ENCODE measurements at regions not wholly inside any gene's neighbourhood (a gene's known extent, or its start where the extent isn't known, plus 50 kb on each side); places are given as distances from the start of the nearest gene placed in this dataset.

- Histone ChIP-seq H3K9me3 (ENCODE audit: low read length) (no peaks in the 10 kb centered on the region), H3K27me3 (ENCODE audit: insufficient read depth, low read length) (no peaks in the 10 kb centered on the region), H3K9ac (ENCODE audit: low read length) (no peak overlapping the region), H3K9me2 (ENCODE audit: low read depth, low read length) (no peaks in the 10 kb centered on the region), H3K36me3 (ENCODE audit: insufficient read depth, low read length) (no peaks in the 10 kb centered on the region), H3K79me2 (ENCODE audit: insufficient read depth, low read length) (no peaks in the 10 kb centered on the region), H3F3A (ENCODE audit: insufficient read depth, low read length) (no peaks in the 10 kb centered on the region), H4K20me1 (ENCODE audit: insufficient read depth, low read length) (no peaks in the 10 kb centered on the region), H2AFZ (ENCODE audit: low read length) (no peak overlapping the region), H3K4me2 (ENCODE audit: low read length) (no peak overlapping the region), H3K4me1 (ENCODE audit: insufficient read depth, low read length, severe bottlenecking) (no peaks in the 10 kb centered on the region), H3K4me3 (ENCODE audit: low read depth, low read length, poor library complexity, severe bottlenecking) (no peak overlapping the region), H3K27ac (ENCODE audit: low read depth, low read length, poor library complexity, severe bottlenecking) (no peak overlapping the region)
- TF ChIP-seq EZH2 (IDR thresholded peaks at IDR 0.05; ENCODE audit: borderline replicate concordance, low read length), result no peak
- TF ChIP-seq, protein P1, sequence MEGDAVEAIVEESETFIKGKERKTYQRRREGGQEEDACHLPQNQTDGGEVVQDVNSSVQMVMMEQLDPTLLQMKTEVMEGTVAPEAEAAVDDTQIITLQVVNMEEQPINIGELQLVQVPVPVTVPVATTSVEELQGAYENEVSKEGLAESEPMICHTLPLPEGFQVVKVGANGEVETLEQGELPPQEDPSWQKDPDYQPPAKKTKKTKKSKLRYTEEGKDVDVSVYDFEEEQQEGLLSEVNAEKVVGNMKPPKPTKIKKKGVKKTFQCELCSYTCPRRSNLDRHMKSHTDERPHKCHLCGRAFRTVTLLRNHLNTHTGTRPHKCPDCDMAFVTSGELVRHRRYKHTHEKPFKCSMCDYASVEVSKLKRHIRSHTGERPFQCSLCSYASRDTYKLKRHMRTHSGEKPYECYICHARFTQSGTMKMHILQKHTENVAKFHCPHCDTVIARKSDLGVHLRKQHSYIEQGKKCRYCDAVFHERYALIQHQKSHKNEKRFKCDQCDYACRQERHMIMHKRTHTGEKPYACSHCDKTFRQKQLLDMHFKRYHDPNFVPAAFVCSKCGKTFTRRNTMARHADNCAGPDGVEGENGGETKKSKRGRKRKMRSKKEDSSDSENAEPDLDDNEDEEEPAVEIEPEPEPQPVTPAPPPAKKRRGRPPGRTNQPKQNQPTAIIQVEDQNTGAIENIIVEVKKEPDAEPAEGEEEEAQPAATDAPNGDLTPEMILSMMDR (IDR thresholded peaks at IDR 0.05; ENCODE audit: low read length), result no peak
Measured at GRCh38 chr1:38623529-38623928, 236.0 kb downstream of the RRAGC start.

- Histone ChIP-seq H3K4me3 (ENCODE audit: low read depth, low read length, poor library complexity, severe bottlenecking) (no peak overlapping the region), H3K27me3 (ENCODE audit: insufficient read depth, low read length) (no peaks in the 10 kb centered on the region), H3K9me2 (ENCODE audit: low read depth, low read length) (no peaks in the 10 kb centered on the region), H3K27ac (ENCODE audit: low read depth, low read length, poor library complexity, severe bottlenecking) (no peak overlapping the region), H3K9ac (ENCODE audit: low read length) (no peak overlapping the region), H3F3A (ENCODE audit: insufficient read depth, low read length) (no peaks in the 10 kb centered on the region), H3K4me2 (ENCODE audit: low read length) (no peak overlapping the region), H4K20me1 (ENCODE audit: insufficient read depth, low read length) (no peaks in the 10 kb centered on the region), H3K36me3 (ENCODE audit: insufficient read depth, low read length) (no peaks in the 10 kb centered on the region), H2AFZ (ENCODE audit: low read length) (no peak overlapping the region), H3K4me1 (ENCODE audit: insufficient read depth, low read length, severe bottlenecking) (no peaks in the 10 kb centered on the region), H3K9me3 (ENCODE audit: low read length) (no peaks in the 10 kb centered on the region), H3K79me2 (ENCODE audit: insufficient read depth, low read length) (no peaks in the 10 kb centered on the region)
- TF ChIP-seq EZH2 (IDR thresholded peaks at IDR 0.05; ENCODE audit: borderline replicate concordance, low read length), result no peak
- TF ChIP-seq, protein P1 (IDR thresholded peaks at IDR 0.05; ENCODE audit: low read length), result no peak
Measured at GRCh38 chr1:38622197-38622596, 237.4 kb downstream of the RRAGC start.

GRCh38 chr1:38616846-38617245, 242.7 kb downstream of the RRAGC start:
- Histone ChIP-seq H3K9ac (ENCODE audit: low read length) (no peak overlapping the region), H3K36me3 (ENCODE audit: insufficient read depth, low read length) (no peaks in the 10 kb centered on the region), H3K27me3 (ENCODE audit: insufficient read depth, low read length) (no peaks in the 10 kb centered on the region), H2AFZ (ENCODE audit: low read length) (no peak overlapping the region), H3K27ac (ENCODE audit: low read depth, low read length, poor library complexity, severe bottlenecking) (no peak overlapping the region), H3F3A (ENCODE audit: insufficient read depth, low read length) (no peaks in the 10 kb centered on the region), H3K9me2 (ENCODE audit: low read depth, low read length) (no peaks in the 10 kb centered on the region), H3K9me3 (ENCODE audit: low read length) (no peaks in the 10 kb centered on the region), H3K4me1 (ENCODE audit: insufficient read depth, low read length, severe bottlenecking) (no peaks in the 10 kb centered on the region), H3K4me2 (ENCODE audit: low read length) (no peak overlapping the region), H3K79me2 (ENCODE audit: insufficient read depth, low read length) (no peaks in the 10 kb centered on the region), H3K4me3 (ENCODE audit: low read depth, low read length, poor library complexity, severe bottlenecking) (no peak overlapping the region), H4K20me1 (ENCODE audit: insufficient read depth, low read length) (no peaks in the 10 kb centered on the region)
- TF ChIP-seq EZH2 (IDR thresholded peaks at IDR 0.05; ENCODE audit: borderline replicate concordance, low read length), result no peak
- TF ChIP-seq, protein P1 (IDR thresholded peaks at IDR 0.05; ENCODE audit: low read length), result no peak

All from OCI-LY1 (cell line).